BJ (cell line): ENCODE measurements at regions not wholly inside any gene's neighbourhood (a gene's known extent, or its start where the extent isn't known, plus 50 kb on each side); places are given as distances from the start of the nearest gene placed in this dataset.

Experiments
- CTCF ChIA-PET: fragments of 350-600 bp; formaldehyde crosslinking; extraction: SDS; loops from one replicate; lab custom pipeline; 2021; ENCODE audit warnings: antibody characterized with exemption, inconsistent platforms; lab: Yijun Ruan, JAX
- POLR2A ChIA-PET: fragments of 300-600 bp; sonication (Branson Sonifier 250); formaldehyde crosslinking; extraction: SDS; loops from one replicate; lab custom pipeline; 2021; ENCODE audit warnings: antibody characterized with exemption; lab: Charles Lee
- DNase-seq: peaks from one replicate; pipeline ENCODE4 v3.0.0-alpha.2; 2011; ENCODE audit warnings: low read depth
- H3K27me3 ChIP-seq: 2 replicates; pipeline ENCODE4 v1.6.0; 2011; ENCODE audit warnings: low read length; ENCODE audit not compliant: control insufficient read depth, insufficient read depth
- H3K36me3 ChIP-seq: 2 replicates; pipeline ENCODE4 v1.5.1; 2011; ENCODE audit warnings: low read length; ENCODE audit not compliant: control insufficient read depth, insufficient read depth
- H3K4me3 ChIP-seq: 2 replicates; pipeline ENCODE4 v1.5.1; 2011; ENCODE audit warnings: low read depth, mild to moderate bottlenecking, control low read depth, low read length
- CTCF ChIP-seq: IDR thresholded peaks from 2 replicates; pipeline ENCODE4 v1.5.1; 2011; ENCODE audit warnings: low read depth, mild to moderate bottlenecking, control low read depth, inconsistent platforms, low read length, moderate library complexity; ENCODE audit not compliant: insufficient read depth

- no peaks in the 10 kb centered on the region for H3K36me3 ChIP-seq
- CTCF ChIA-PET: no interaction called here
- POLR2A ChIA-PET: no interaction called here
- H3K27me3 ChIP-seq: no peaks in the 10 kb centered on the region
- no peak for DNase-seq
- no peak for TF ChIP-seq CTCF
- no peak overlapping the region for H3K4me3 ChIP-seq
Measured at GRCh38 chr6:8579372-8579771, 144.0 kb upstream of the SLC35B3 start.

GRCh38 chr6:8578006-8578405, 142.7 kb upstream of the SLC35B3 start:
- CTCF ChIA-PET: no interaction called here

GRCh38 chr6:8574749-8575468, 139.6 kb upstream of the SLC35B3 start:
- ChIA-PET POLR2A (no interaction called here), CTCF (interaction anchor here (1.2 kb wide), 1 partner anchor 59 kb away, joined by 3 read pairs; no protein-coding TSS in a partner anchor)
- DNase-seq: no peak
- Histone ChIP-seq H3K36me3 (no peaks in the 10 kb centered on the region), H3K27me3 (no peaks in the 10 kb centered on the region), H3K4me3 (no peak overlapping the region)
- no peak for TF ChIP-seq CTCF

More at GRCh38 chr6:8578006-8578405, 142.7 kb upstream of the SLC35B3 start:
- POLR2A ChIA-PET: no interaction called here
- no peak for TF ChIP-seq CTCF
- H3K4me3 ChIP-seq: no peak overlapping the region
- no peaks in the 10 kb centered on the region for H3K36me3 ChIP-seq
- DNase-seq: peak; percentile 36
- no peaks in the 10 kb centered on the region for H3K27me3 ChIP-seq

DNA sequence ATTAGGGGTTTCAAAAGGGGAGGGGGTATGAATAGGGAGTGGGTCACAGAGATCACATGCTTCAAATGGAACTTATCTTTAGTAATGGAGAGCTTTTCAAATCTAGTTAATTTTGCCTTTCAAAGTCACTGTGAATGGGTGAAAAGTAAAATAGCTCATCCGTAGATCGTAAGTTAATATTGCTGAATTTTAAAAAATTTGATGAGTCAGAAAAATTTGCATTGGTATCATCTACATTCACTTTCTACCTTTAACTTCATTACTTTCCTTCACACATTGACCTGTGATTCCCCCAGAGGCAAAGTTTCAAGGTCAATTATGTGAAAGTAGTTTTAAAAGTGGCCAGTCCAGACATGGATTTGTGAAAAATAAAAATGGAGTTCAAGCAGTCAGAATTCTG, 139.0 kb upstream of the SLC35B3 start:
- Histone ChIP-seq H3K27me3 (no peaks in the 10 kb centered on the region), H3K4me3 (no peak overlapping the region), H3K36me3 (no peaks in the 10 kb centered on the region)
- POLR2A ChIA-PET: no interaction called here
- TF ChIP-seq CTCF: no peak
- CTCF ChIA-PET: interaction anchor here (1.2 kb wide), 1 partner anchor 59 kb away, joined by 3 read pairs; no protein-coding TSS in a partner anchor
- DNase-seq: no peak

GRCh38 chr6:8570256-8570920, 135.0 kb upstream of the SLC35B3 start:
- ChIA-PET CTCF (no interaction called here), POLR2A (no interaction called here)
- no peaks in the 10 kb centered on the region for H3K36me3 ChIP-seq
- no peak overlapping the region for H3K4me3 ChIP-seq
- TF ChIP-seq CTCF: no peak
- DNase-seq: no peak
- no peaks in the 10 kb centered on the region for H3K27me3 ChIP-seq
